HG03196 (cell line): ENCODE measurements at regions not wholly inside any gene's neighbourhood (a gene's known extent, or its start where the extent isn't known, plus 50 kb on each side); places are given as distances from the start of the nearest gene placed in this dataset.

Source experiments
- ATAC-seq: cut with Tn5 transposase; IDR thresholded peaks from one replicate; pipeline ENCODE4 v1.9.1; 2021; ENCODE audit not compliant: unreplicated experiment

DNA sequence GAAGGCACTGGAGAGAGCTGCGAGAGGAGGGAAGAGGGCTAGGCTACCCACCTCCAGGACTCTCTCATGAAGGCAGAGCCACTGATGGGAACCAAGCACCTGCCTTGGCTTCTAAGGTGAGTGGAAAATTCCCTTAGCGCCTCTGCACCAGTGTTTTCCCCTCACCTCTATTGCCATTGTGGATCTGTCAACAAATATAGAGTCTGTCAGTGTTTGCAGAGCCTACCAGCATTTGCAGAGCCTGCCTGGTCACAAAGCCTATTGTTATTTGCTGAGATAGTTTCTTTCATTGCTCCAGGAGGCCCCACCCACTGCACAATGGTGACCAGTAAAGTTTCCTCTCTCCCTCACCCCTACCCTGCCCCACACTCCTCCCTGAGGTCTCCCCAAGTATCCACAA lies 141.9 kb downstream of the MRPL14 start:
- ATAC-seq, result no peak

DNA sequence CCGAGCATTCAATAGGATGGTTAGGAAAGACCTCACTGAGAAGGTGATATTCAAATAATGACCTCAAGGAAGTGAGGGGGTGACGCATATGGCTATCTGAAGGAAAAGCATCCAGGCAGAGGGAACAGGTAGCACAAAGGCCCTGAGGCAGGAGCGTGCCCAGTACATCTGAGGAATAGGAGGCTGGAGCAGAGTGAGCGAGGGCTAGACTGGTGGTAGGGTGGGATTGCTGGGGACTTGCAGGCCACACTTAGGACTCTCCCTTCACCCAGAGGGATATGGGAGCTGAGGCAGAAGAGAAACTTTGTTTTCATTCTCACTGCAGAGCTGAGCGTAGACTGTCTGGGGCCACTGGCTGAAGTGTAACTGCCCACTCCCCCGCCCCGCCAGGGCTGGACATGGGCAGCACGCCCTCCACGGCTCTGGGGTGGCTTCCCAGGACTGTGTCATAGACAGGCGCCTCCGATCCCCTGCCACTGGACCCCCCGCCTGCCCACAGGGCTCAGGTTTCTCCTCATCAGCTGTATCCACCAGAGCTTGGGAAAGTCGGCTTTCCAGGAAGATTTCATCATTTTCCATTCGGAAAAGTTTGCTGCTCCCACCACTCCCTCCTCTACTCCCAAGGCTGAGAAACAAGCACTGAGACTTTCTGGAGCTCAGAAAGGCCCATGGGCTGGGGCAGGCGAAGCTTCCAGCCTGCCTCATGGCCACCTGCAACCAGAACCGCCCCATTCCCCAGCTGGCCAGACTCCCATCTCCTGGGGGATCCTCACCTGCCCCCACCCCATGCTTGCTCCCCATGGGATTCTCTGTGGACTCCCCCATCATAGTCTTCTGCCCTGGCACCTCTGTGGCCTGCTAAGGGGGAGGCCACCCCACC lies 142.6 kb downstream of the MRPL14 start:
- no peak for ATAC-seq

DNA sequence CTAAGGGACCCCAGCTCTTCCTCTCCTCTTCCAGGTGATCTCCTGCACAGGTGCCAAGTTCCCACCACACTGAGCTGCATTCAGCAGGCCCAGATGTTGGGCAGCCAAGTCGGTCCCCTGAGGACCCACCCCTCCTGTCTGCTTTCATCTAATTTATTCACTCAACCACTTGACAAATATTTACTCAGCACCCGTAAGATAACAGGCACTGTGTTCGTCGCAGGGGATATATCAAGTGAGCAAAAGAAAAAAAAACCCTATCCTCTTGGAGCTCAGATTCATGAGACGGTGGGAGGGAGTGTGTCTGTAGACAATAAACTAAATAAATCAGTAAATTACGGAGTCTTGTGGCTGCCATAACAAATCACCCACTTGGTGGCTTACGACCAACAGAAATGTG lies 143.6 kb downstream of the MRPL14 start:
- ATAC-seq, result no peak

DNA sequence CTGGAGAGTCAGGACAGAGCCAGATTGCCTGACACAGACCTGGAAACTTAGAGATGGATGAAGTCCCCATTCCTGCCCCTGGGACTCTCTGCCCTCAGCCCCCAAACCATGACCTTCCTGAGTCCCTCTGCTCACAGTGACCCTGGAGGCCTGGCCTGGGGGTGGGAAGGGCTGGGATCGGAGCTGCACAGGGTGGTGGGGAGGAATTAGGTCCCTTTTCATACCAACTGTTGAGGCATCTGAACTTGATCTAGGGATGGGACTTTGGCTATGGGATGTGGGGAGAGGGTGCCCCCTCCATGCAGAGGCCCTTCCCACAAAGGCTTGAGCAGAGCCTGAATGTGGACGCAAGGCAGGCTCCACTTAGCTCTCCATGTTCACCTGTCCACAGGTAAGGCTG lies 144.1 kb downstream of the MRPL14 start:
- ATAC-seq, result no peak

DNA sequence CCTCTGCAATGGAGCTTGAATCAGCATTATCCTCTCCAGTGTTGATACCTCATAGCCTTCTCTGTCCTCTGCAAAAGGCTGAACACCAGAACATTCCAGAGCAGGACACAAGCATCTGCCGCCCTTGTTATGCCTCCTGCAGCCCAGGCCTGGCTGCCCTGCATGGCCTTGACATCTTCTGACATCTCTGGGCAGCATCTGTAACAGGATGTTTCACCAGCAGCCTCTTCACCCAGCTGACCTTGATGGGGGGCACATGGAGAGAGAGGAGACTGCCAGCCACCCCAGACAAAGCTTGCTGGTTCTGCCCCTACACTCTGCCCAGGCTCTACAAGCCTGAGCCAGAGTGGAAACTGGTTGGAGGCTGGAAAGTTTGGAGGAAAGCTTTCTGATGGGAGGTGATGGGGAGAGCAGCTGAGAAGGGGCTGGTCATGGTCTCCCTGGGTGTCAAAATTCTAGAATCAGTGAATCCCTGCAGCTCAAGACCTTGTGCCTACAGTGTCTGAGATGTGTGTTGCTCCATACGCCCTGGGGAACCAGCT lies 145.1 kb downstream of the MRPL14 start:
- ATAC-seq, result no peak

DNA sequence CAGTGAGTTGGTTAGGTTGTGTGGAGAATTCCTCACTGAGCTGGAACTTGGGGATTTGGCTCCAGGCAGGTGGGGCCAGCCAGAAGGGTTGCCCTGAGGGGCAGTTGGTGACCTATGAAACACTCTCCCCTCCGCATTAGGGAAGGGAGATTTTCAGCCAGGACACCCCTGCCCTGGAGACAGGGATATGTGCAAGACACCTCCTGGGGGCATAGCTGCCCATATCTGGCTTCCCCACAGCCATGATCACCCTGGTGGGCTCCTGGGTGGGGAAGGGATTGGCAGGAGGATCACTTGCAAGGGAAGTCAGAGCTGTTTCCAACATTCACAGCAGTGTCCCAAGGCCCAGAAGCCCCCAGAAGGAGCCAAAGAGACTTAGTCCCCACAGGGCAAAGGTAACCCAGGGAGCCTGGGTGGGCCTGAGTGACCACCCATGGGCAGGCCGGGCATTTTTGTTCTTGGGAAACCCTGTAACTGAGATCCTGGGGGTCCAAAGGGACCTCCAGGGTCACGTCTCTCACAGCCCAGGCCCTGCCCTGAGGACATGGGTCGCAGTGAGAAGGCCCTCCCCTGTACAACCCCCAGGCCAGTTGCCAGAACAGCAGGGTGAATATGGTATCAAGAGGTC lies 145.8 kb downstream of the MRPL14 start:
- ATAC-seq, result no peak

DNA sequence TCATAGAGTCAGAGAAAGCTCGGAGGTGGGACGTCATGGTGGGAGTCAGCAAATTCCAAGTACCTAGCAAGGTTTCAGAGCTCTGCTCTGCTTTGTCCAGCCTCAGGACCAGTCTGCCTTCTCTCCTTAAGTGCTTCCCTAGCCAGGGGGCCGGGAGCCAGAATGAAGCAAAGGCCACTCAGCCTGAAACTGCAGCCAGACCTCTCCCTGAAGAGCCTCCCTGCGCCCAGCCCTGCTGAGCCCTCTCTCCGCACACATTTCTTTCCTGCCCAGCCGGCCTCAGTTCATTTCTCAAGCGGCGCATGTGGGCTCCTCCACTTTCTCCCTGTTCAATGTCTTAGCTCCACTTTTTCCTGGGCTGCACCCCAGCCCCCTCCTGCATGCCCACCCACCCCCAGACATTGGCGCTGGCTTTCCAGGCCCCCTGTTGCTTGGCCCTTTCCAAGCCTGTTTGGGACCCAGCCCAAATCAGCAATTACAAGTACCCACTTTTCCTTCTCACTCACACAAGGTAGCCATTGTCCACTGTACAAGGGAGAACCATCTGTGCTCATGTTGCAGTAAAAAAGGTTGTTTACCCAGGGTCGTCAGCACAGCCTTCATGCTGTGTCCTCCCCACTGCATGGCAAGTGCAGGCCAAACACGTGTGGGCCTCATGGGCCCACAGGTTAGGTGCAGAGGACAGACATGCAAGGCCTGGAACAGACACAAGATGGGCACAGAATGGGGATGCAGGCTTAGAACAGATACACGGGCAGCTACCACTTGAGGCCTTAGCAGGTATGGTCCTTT lies 147.1 kb downstream of the MRPL14 start:
- ATAC-seq, result no peak

DNA sequence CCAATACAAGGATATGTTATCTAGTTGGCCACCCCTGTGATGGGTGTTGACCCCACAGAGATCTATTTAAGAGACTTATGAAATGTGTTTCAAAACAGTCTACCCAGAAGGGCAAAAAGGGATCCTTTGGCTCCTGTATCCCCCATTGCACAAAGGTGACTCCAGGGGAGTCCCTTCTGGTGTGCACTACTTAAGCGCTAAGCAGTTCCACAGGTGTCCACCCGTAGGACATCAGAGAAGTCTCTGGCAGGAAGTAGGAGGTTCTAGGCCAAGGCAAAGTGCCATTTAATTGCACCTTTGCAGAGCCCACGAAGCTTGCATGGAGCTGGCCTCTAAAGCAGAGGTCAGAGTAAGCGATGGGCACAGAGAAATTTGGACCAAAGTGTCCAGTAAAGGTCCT lies 147.7 kb downstream of the MRPL14 start:
- no peak for ATAC-seq

DNA sequence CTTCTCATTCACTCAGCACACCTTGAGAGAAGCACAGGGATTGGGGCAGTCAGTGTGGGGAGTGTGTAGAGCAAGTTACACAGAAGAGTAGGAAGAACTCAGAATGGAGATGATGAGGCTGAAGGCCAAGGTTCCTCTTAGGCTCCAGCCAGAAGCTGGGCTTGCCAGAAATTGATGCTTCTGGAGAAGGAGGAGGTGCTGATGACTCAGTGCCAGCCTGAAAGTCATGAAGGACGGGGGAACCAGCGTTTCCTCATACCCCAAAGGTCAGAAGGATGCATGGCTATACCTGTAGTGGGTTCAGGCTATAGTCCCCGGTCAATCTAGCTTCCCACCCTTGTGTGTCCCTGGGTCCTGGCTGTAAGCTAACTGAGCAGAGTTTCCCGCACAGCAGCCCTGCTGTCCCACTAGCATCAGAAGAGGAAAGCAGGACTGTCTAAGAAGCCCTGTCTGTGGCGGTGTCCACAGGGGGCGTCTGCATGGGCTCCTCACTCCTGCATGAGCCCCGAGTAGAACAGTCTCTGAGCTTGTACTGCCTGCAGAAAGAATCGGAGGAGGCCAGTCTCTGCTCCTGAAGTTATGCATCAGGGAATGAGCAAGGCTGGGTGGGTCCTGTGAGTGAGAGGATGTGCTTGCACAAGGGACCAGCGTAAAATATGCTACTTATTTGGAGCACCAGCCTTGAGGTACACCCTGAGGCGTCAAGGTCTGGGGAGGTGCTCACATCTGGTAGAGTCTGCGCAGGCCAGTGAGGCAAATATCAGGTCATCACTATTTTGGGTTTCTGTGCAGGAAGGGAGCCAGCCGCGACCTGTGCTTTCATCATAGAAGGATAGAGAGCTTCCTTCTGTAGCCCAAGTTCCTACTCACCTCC lies 148.5 kb downstream of the MRPL14 start:
- ATAC-seq, result no peak

DNA sequence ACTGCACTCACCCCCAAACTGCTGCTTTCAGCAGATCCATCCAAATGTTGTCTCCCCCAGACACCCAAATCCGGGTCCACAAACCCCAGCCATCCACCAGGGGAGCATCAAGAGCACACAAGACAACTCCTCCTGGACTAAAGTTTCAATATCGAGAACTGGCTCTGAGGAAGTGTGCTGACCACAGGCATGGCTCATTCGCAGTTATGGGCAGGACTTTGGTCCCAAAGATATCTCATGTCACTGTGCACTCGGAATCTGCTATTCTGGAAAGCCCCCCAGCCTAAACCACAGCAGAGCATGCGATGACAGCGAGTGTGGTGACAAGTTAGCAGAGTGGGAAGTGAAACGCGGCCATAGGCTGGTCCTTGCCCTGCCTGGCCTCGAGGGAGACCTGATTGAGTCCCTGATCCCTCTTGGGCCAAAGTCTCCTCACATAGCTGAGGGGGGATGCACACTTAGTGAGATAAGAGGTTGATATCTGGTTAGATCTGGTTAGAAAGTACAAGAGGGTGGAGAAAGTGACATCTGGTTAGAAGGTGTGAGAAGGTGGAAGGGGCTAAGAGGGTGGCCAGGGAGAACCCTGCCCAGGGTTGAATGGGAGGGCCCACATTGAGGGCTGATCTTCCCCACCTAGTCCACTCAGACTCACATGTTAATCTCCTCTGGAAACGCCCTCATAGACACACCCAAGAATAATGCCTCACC lies 149.7 kb downstream of the MRPL14 start:
- peak; percentile 65 for ATAC-seq

DNA sequence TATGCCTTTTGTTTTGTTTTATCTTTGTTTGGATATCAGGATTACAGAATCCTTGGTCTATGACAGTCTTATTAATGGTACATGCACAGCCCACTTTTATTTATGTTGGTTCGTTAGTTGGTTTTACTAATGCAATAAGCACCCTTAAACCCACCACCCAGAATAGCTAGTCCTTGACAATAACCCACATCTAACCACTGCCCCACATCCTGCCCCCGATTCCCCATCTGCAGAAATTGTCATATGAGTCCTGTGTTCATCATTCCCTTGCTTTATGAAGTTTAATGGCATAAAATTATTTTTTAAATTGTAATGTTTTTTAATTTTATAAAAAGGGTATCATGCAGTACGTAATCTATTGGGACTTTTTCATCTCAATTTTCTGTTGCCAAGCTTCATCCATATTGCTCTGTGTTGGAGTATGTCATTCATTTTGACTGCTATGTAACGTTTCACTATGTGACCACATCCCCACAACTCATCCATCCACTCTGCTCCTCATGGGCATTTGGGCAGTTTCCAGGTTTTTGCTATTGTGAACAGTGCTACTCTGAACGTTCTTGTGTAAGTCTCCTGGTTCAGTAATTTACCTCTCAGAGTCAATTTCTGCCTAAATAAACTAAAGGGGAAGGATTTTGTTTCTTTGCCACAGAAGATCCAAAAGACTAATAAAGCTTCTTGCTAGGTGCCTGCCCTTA lies 150.4 kb downstream of the MRPL14 start:
- ATAC-seq, result no peak

DNA sequence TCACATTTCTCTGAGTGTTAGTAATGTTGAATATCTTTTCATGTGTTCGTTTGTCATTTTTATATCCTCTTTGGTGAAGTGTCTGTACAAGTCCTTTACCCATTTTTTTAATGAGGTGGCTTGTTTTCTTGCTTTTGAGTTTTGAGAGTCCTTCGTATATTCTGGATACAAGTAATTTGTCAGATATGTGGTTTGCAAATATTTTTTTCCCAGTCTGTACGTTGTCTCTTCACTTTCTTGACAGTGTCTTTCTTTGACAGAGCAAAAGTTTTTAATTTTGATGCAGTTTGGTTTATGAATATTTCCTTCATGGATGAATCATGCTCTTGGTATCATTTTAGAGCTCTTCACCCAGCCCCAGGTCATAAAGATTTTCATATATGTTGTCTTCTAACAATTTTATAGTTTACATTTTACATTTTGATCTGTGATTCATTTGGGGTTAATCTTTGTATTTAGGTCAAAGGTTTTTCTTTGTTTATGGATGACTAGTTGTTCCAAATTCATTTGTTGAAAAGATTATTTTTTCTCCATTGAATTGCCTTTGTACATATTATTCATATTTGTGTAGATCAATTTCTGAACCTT lies 152.5 kb downstream of the MRPL14 start:
- no peak for ATAC-seq

DNA sequence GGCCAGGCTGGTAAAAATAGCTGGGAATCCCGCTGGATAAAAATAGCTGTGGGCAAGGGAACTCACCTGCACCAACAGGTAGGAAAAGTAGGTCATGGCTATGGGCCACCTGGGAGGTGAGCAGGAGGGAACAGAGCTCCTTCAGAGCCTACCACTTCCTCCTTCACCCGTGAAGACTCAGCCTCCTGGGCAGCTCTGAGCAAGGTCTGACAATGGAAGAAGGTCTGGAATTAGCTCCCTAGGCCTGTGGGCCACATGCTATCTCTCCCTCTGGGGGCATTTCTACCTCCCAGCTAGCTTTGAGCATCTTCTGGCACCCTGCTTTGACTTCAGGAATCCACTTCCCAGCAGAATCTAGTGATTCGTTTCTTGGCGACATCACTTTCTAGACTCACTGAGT lies 153.9 kb downstream of the MRPL14 start:
- no peak for ATAC-seq

DNA sequence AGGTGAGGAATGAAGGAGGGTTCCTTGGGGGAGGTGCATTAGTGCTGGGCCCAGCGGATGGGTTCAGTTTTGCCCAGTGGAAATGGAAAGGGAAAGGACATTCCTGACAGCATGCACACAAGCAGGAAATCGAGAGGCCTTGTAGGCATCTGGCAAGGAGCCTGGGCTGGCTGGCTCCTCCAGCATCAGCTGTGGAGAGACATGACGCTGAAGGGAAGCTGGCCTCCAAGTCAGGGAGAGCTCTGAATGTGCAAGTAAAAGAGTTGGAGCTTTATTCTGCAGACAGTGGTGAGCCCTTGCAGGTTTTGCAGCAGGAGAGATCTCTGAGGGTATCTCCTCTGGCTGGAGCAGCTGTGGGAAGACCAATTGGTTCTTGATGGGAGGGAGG lies 154.3 kb downstream of the MRPL14 start:
- no peak for ATAC-seq

DNA sequence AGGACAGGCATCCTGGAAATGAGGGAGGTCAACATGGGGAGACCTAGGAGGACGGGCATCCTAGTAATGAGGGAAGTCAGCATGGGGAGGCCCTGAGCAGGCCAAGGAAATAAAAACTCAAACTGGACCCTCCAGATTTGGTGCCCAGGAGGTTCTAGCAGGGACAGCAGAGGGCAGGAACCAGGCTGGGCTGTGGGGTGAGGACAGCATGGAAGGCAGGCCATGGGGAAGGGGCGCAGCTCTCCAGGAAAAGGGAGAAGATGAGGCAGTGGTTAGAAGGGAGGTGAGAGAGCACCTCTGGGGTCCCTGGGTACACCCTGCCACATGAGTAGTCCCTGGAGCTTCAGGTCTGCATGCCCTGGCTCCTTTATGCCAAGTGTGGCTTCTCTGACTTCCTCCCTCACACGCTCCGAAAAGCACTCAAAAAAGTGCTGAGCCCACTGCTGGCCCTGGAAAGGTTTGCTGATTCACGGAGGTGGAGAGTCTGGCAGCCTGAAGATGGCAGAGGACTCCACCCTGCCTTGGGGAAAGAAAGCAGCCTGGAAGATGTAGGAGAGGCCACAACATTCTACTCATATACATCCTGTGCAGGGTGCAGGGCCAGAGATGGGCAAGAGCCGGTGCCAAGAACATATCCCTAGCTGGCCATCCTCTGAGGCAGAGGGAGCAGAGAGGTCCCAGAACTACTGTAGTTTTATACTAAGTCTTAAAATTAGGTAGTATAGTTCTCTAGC lies 154.9 kb downstream of the MRPL14 start:
- no peak for ATAC-seq

DNA sequence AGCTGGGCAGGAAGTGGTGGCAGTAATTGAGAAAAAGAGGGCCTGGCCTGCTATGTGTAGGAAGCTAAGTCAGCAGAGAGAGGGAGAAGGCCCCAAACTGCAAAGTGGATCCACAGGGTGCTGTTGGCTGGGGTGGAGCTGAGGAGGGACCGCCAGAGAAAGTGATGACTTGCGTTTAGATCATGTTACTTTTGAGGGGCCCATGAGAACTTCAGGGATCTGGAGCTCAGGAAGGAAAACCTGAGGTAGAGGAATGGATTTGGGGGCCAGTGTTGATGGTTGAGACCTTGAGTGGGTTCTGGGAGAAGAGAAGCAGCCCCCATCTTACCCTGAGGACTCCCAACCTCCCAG lies 155.5 kb downstream of the MRPL14 start:
- no peak for ATAC-seq

DNA sequence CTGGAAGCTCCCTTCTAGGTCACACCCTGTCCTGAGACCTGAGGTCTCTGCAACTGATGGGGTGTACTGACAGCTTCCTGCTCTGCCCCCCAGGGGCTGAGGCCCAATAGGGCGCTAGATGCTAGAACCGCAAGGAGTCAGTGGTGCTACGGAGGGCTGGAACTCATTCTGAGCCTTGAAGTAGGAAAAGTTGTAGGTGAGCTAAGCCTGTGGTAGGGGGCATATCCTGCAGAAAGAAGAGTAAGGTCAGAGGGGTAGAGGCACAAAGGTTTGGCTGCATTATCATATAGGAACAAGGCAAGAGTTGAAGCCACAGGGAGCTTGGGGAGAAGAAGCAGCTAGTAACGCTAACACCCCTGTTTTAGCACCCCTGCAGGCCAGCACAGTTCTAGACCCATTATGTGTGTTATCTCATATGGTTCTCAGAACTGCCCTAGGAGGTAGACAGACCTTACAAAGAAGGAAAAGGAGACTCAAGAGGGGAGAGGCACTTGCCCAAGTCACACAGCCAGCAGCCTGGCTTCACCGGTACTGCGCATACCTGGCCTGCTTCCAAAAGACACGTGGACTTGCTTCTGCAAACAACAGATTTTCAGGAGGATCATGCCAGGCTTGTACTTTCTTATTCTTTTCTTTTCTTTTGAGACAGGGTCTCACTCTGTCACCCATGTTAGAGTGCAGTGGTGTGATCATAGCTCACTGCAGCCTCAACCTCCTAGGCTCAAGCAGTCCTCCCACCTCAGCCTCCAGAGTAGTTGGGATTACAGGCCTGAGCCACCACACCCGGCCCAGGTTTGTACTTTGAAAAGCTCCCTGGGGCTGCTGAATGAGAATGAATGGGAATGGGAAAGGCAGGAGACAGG lies 156.1 kb downstream of the MRPL14 start:
- ATAC-seq, result no peak
